Testis (tissue), 2 donors: ENCODE measurements at regions not wholly inside any gene's neighbourhood (a gene's known extent, or its start where the extent isn't known, plus 50 kb on each side); places are given as distances from the start of the nearest gene placed in this dataset.
A peak's percentile ranks its signal among the peaks of the same experiment; 100 is the strongest.

Source experiments
- DNase-seq: peaks from one replicate; pipeline ENCODE4 v3.0.0-alpha.2; 2019
- H3K27ac ChIP-seq, 2 donors: fragments of 200-600 bp; sonication (generic); one replicate each; pipeline ENCODE4 v1.5.1; 2019
- H3K27me3 ChIP-seq: fragments of 200-600 bp; sonication (generic); one replicate; pipeline ENCODE4 v1.5.1; 2019
- H3K36me3 ChIP-seq: fragments of 200-600 bp; sonication (generic); one replicate; pipeline ENCODE4 v1.5.1; 2017; ENCODE audit warnings: low read depth; ENCODE audit errors: missing control alignments
- H3K4me1 ChIP-seq: fragments of 200-600 bp; sonication (generic); one replicate; pipeline ENCODE4 v1.5.1; 2019
- H3K4me3 ChIP-seq, 2 donors: fragments of 200-600 bp; sonication (generic); one replicate each; pipeline ENCODE4 v1.5.1; 2017 to 2019
- H3K9me3 ChIP-seq: fragments of 200-600 bp; sonication (generic); one replicate; pipeline ENCODE4 v1.5.1; 2017
- CTCF ChIP-seq, 3 experiments: fragments of 450-650 bp in 2 of 3; fragments of 200-600 bp in 1 of 3; sonication (generic) in 1 of 3; IDR thresholded peaks; one replicate each; pipeline ENCODE4 v1.5.1; 2016 to 2019; ENCODE audit warnings: antibody characterized with exemption in 3 of 3, mild to moderate bottlenecking in 2 of 3, moderate library complexity in 1 of 3
- POLR2A ChIP-seq: fragments of 450-650 bp; IDR thresholded peaks from one replicate; pipeline ENCODE4 v1.6.1; 2017; ENCODE audit warnings: antibody characterized with exemption, mild to moderate bottlenecking, moderate library complexity
- WGBS, 2 donors: methylation state at CpG; one replicate each; pipeline ENCODE4 v1.1.5; 2018; 5-methylcytosine and 5-hydroxymethylcytosine counted together
- intact Hi-C: fragments of 100-400 bp; cut with DNase I; formaldehyde crosslinking; loops from one replicate; pipeline ENCODE4 v1.15.1; 2023; ENCODE audit warnings: low total_unique reads

GRCh38 chr2:198376677-198377076, 572.3 kb downstream of the PLCL1 start:
- WGBS, 2 donors: 86 to 93% methylated on average over 5 of the region's 5 CpGs
- no peak for DNase-seq
- intact Hi-C loops: no loop called here

GRCh38 chr2:198375083-198375410, 570.7 kb downstream of the PLCL1 start:
- 29 to 61% methylated on average over 4 of the region's 4 CpGs for WGBS, 2 donors
- no peaks in the 10 kb centered on the region for H3K4me1 ChIP-seq
- H3K4me3 ChIP-seq: no peak overlapping the region
- TF ChIP-seq POLR2A: no peak
- no peak for TF ChIP-seq CTCF (IDR thresholded peaks at IDR 0.05)
- intact Hi-C loops: no loop called here
- H3K27me3 ChIP-seq: no peaks in the 10 kb centered on the region
- no peak overlapping the region for H3K27ac ChIP-seq
- no peak for DNase-seq
- H3K36me3 ChIP-seq: no peaks in the 10 kb centered on the region
- H3K9me3 ChIP-seq: no peaks in the 10 kb centered on the region

More at GRCh38 chr2:198376677-198377076, 572.3 kb downstream of the PLCL1 start:
- H3K9me3 ChIP-seq: no peaks in the 10 kb centered on the region
- H3K27ac ChIP-seq: no peak overlapping the region
- no peaks in the 10 kb centered on the region for H3K4me1 ChIP-seq
- no peaks in the 10 kb centered on the region for H3K36me3 ChIP-seq
- no peaks in the 10 kb centered on the region for H3K27me3 ChIP-seq
- no peak overlapping the region for H3K4me3 ChIP-seq
- TF ChIP-seq POLR2A: no peak
- no peak for TF ChIP-seq CTCF (IDR thresholded peaks at IDR 0.05)

GRCh38 chr2:198374375-198375082, 570.1 kb downstream of the PLCL1 start:
- intact Hi-C loops: no loop called here
- H3K9me3 ChIP-seq: no peaks in the 10 kb centered on the region
- 15 to 21% methylated on average over 3 of the region's 3 CpGs for WGBS, 2 donors
- H3K36me3 ChIP-seq: no peaks in the 10 kb centered on the region
- no peaks in the 10 kb centered on the region for H3K4me1 ChIP-seq
- peak; percentile 64 for DNase-seq
- no peak overlapping the region for H3K4me3 ChIP-seq
- no peaks in the 10 kb centered on the region for H3K27me3 ChIP-seq
- TF ChIP-seq POLR2A: no peak
- TF ChIP-seq CTCF (IDR thresholded peaks at IDR 0.05): peak; percentile 5 to 51 (median 22)
- H3K27ac ChIP-seq: no peak overlapping the region

GRCh38 chr2:198371921-198372543, 567.6 kb downstream of the PLCL1 start:
- WGBS, 2 donors: 83 to 86% methylated on average over 10 of the region's 10 CpGs
- no peak for TF ChIP-seq POLR2A
- TF ChIP-seq CTCF (IDR thresholded peaks at IDR 0.05): no peak
- Histone ChIP-seq H3K4me3 (no peak overlapping the region), H3K27me3 (no peaks in the 10 kb centered on the region), H3K36me3 (no peaks in the 10 kb centered on the region), H3K9me3 (no peaks in the 10 kb centered on the region), H3K4me1 (no peaks in the 10 kb centered on the region), H3K27ac (no peak overlapping the region)
- DNase-seq: no peak
- intact Hi-C loops: no loop called here

GRCh38 chr2:198371329-198371728, 566.9 kb downstream of the PLCL1 start:
- Histone ChIP-seq H3K27ac (no peak overlapping the region), H3K4me1 (no peaks in the 10 kb centered on the region), H3K4me3 (no peak overlapping the region), H3K27me3 (no peaks in the 10 kb centered on the region), H3K36me3 (no peaks in the 10 kb centered on the region), H3K9me3 (no peaks in the 10 kb centered on the region)
- DNase-seq: no peak
- intact Hi-C loops: no loop called here
- 91 to 100% methylated on average over 1 of the region's 1 CpG for WGBS, 2 donors
- TF ChIP-seq POLR2A (no peak), CTCF (IDR thresholded peaks at IDR 0.05) (no peak)
